ENCODE measurements at regions not wholly inside any gene's neighbourhood (a gene's known extent, or its start where the extent isn't known, plus 50 kb on each side); places are given as distances from the start of the nearest gene placed in this dataset.

DNA sequence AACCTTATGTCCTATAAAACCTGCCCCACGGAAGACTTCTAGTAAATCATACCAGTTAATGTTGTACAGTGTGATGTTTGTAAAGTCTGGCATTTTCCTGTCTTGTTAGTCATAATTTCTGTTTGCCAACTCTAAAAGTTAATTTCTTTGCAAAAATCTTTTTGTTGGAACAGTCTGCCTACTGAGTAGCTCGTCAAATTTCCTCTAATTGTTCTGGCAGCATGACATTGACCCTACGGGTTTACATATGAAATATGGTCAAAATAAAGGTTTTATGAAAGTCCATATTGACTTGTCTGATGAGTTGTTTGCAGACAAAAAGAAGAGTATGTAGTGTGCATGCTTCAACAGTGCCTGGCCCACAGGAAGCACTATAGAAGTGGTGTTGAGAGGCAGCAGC is 79.8 kb upstream of the SOX2 start:
- TF ChIP-seq POLR2A (IDR thresholded peaks at IDR 0.05) (no peak), CTCF (IDR thresholded peaks at IDR 0.05) (no peak)
- Histone ChIP-seq H3K4me3 (no peak overlapping the region), H3K4me1 (no peaks in the 10 kb centered on the region), H3K27ac (no peak overlapping the region), H3K9me3 (no peaks in the 10 kb centered on the region), H3K27me3 (no peaks in the 10 kb centered on the region), H3K36me3 (ENCODE audit: low read depth, missing control alignments) (no peaks in the 10 kb centered on the region)
- no peak for DNase-seq
- 72 to 75% methylated on average over 3 of the region's 3 CpGs for WGBS, 2 donors
- intact Hi-C loops (cut with DNase I; ENCODE audit: low total_unique reads) = no loop called here

DNA sequence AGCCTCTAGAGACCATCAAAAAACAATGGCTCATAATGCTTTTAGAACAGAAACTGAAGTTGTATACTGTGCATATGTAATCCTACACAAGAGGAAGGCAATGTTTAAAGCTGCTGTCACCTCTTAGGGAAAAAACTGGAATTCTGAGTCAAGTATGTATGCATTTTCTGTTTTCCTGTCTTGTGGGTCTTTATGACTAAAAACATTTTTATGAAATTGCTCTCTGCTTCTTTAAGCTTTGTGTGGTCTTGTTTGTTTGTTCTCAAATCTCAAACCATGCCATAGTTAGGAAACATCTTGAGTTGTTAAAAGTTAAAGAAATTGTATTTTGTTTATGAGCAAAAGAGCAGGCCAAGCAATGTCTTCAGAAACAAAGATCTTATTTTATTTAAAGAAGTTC is 80.9 kb upstream of the SOX2 start:
- no peaks in the 10 kb centered on the region for H3K9me3 ChIP-seq
- no peak for DNase-seq
- no peaks in the 10 kb centered on the region for H3K36me3 ChIP-seq (ENCODE audit: low read depth, missing control alignments)
- no peak for TF ChIP-seq CTCF (IDR thresholded peaks at IDR 0.05)
- no peak for TF ChIP-seq POLR2A (IDR thresholded peaks at IDR 0.05)
- intact Hi-C loops (cut with DNase I; ENCODE audit: low total_unique reads) = no loop called here
- H3K27ac ChIP-seq = no peak overlapping the region
- H3K4me1 ChIP-seq = no peaks in the 10 kb centered on the region
- no peaks in the 10 kb centered on the region for H3K27me3 ChIP-seq
- H3K4me3 ChIP-seq = no peak overlapping the region

GRCh38 chr3:181629711-181630110 is 82.0 kb upstream of the SOX2 start:
- Histone ChIP-seq H3K27me3 (no peaks in the 10 kb centered on the region), H3K4me1 (no peaks in the 10 kb centered on the region), H3K9me3 (no peaks in the 10 kb centered on the region), H3K36me3 (ENCODE audit: low read depth, missing control alignments) (no peaks in the 10 kb centered on the region), H3K4me3 (no peak overlapping the region), H3K27ac (no peak overlapping the region)
- DNase-seq = no peak
- 90 to 96% methylated on average over 3 of the region's 3 CpGs for WGBS, 2 donors
- no peak for TF ChIP-seq POLR2A (IDR thresholded peaks at IDR 0.05)
- no peak for TF ChIP-seq CTCF (IDR thresholded peaks at IDR 0.05)
- intact Hi-C loops (cut with DNase I; ENCODE audit: low total_unique reads) = no loop called here

DNA sequence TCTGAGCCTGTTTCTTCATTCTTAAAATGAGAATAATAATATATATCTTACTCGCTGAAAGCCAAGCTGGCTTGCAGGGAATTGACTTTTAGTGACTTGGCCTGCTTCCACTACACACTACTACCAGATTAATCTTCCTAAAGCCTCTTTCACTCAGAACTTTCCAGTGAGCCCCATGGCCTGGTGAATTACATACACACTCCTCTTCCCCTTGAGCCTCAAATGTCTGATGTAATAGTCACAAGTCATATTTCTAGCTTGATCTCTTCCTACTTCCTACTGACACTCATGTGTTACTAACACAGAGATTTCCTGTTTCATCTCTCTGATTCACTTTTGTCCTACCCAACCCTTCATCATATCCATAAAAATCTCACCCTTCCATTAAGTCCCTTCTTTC is 82.7 kb upstream of the SOX2 start:
- intact Hi-C loops (cut with DNase I; ENCODE audit: low total_unique reads) = no loop called here
- TF ChIP-seq CTCF (IDR thresholded peaks at IDR 0.05) (no peak), POLR2A (IDR thresholded peaks at IDR 0.05) (no peak)

GRCh38 chr3:181628384-181628783 is 83.3 kb upstream of the SOX2 start:
- Histone ChIP-seq H3K27ac (no peak overlapping the region), H3K9me3 (no peaks in the 10 kb centered on the region), H3K4me1 (no peaks in the 10 kb centered on the region), H3K4me3 (no peak overlapping the region), H3K36me3 (ENCODE audit: low read depth, missing control alignments) (no peaks in the 10 kb centered on the region), H3K27me3 (no peaks in the 10 kb centered on the region)
- DNase-seq = no peak
- TF ChIP-seq CTCF (IDR thresholded peaks at IDR 0.05) (no peak), POLR2A (IDR thresholded peaks at IDR 0.05) (no peak)
- intact Hi-C loops (cut with DNase I; ENCODE audit: low total_unique reads) = no loop called here

More for the DNA sequence above, 82.7 kb upstream of the SOX2 start:
- Histone ChIP-seq H3K4me1 (no peaks in the 10 kb centered on the region), H3K9me3 (no peaks in the 10 kb centered on the region), H3K36me3 (ENCODE audit: low read depth, missing control alignments) (no peaks in the 10 kb centered on the region), H3K27ac (no peak overlapping the region), H3K4me3 (no peak overlapping the region), H3K27me3 (no peaks in the 10 kb centered on the region)
- no peak for DNase-seq
- 88 to 96% methylated on average over 1 of the region's 1 CpG for WGBS, 2 donors

All from testis (tissue), 2 donors.